GM21526 (cell line): ENCODE measurements at regions not wholly inside any gene's neighbourhood (a gene's known extent, or its start where the extent isn't known, plus 50 kb on each side); places are given as distances from the start of the nearest gene placed in this dataset.

Experiments used
- ATAC-seq: cut with Tn5 transposase; IDR thresholded peaks from one replicate; pipeline ENCODE4 v1.9.1; 2021; ENCODE audit warnings: moderate library complexity; ENCODE audit not compliant: unreplicated experiment, low FRiP score

GRCh38 chr13:34085204-34085603 is 267.3 kb downstream of the RFC3 start:
- ATAC-seq = no peak

GRCh38 chr13:34086281-34086680 is 268.3 kb downstream of the RFC3 start:
- ATAC-seq = peak; percentile 79

- no peak for ATAC-seq
These were observed 269.8 kb downstream of the RFC3 start for GRCh38 chr13:34087791-34088190.

- ATAC-seq = no peak
These were observed 285.9 kb downstream of the RFC3 start for GRCh38 chr13:34103854-34104253.

GRCh38 chr13:34104853-34105252 is 286.9 kb downstream of the RFC3 start:
- no peak for ATAC-seq

GRCh38 chr13:34107806-34108205 is 289.9 kb downstream of the RFC3 start:
- no peak for ATAC-seq

- ATAC-seq = no peak
These were observed 290.5 kb downstream of the RFC3 start for GRCh38 chr13:34108410-34108809.

- no peak for ATAC-seq
These were observed 296.6 kb downstream of the RFC3 start for GRCh38 chr13:34114581-34114980.

GRCh38 chr13:34116651-34117050 is 298.7 kb downstream of the RFC3 start:
- ATAC-seq = no peak

GRCh38 chr13:34124666-34125306 is 306.8 kb downstream of the RFC3 start:
- no peak for ATAC-seq

- no peak for ATAC-seq
These were observed 309.6 kb downstream of the RFC3 start for GRCh38 chr13:34127523-34127922.

- no peak for ATAC-seq
These were observed 310.7 kb downstream of the RFC3 start for GRCh38 chr13:34128661-34129060.

GRCh38 chr13:34129436-34129835 is 311.5 kb downstream of the RFC3 start:
- no peak for ATAC-seq

GRCh38 chr13:34137200-34137599 is 319.3 kb downstream of the RFC3 start:
- ATAC-seq = no peak

GRCh38 chr13:34139660-34140227 is 321.8 kb downstream of the RFC3 start:
- ATAC-seq = no peak

GRCh38 chr13:34143637-34144036 is 325.7 kb downstream of the RFC3 start:
- no peak for ATAC-seq

GRCh38 chr13:34144142-34144541 is 326.2 kb downstream of the RFC3 start:
- no peak for ATAC-seq

- no peak for ATAC-seq
These were observed 327.1 kb downstream of the RFC3 start for GRCh38 chr13:34145061-34145460.

- ATAC-seq = no peak
These were observed 330.4 kb downstream of the RFC3 start for GRCh38 chr13:34148359-34148758.

- no peak for ATAC-seq
These were observed 333.9 kb downstream of the RFC3 start for GRCh38 chr13:34151885-34152284.

GRCh38 chr13:34152409-34152808 is 334.5 kb downstream of the RFC3 start:
- ATAC-seq = no peak

- no peak for ATAC-seq
These were observed 335.0 kb downstream of the RFC3 start for GRCh38 chr13:34152996-34153395.
